ENCODE measurements at regions not wholly inside any gene's neighbourhood (a gene's known extent, or its start where the extent isn't known, plus 50 kb on each side); places are given as distances from the start of the nearest gene placed in this dataset.

DNA sequence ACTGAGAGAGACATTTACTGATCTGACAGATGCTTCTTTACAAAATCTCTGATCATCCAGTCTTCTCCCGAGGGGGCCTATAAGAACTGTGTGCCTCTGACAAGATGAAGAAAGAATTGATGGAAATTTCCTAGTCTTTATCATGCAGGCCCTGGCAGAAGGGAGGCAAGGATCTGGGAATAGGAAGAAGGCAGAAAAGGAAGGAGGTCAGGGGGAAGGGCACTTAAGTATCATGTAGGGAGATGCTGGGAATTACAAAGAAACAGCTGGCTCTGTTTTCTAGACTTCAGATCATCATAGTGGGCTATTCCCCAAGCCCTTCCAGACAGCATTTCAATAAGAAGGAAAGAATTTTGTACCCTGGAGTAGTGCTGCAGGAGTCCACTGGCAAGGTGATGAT, 243.3 kb upstream of the MOCS1 start:
- no peak for TF ChIP-seq YY1 (IDR thresholded peaks at IDR 0.05; ENCODE audit: insufficient read depth, insufficient read length)
- TF ChIP-seq ZNF274 (IDR thresholded peaks at IDR 0.05; ENCODE audit: low read depth, low read length): no peak
- no peak for TF ChIP-seq SUZ12 (IDR thresholded peaks at IDR 0.05; ENCODE audit: extremely low read depth, insufficient read depth, insufficient read length)

Data from NT2/D1 (cell line).